Osteoblast (primary cell): ENCODE measurements at regions not wholly inside any gene's neighbourhood (a gene's known extent, or its start where the extent isn't known, plus 50 kb on each side); places are given as distances from the start of the nearest gene placed in this dataset.
A peak's percentile ranks its signal among the peaks of the same experiment; 100 is the strongest.

Experiments
- DNase-seq: peaks from one replicate; pipeline ENCODE4 v3.0.0; 2011; ENCODE audit warnings: low spot score, mixed read lengths; ENCODE audit not compliant: insufficient read length; ENCODE audit errors: missing footprints
- H2AFZ ChIP-seq: 2 replicates; pipeline ENCODE4 v1.6.0; 2011; ENCODE audit warnings: mild to moderate bottlenecking, low read length
- H3K27ac ChIP-seq: 2 replicates; pipeline ENCODE4 v1.5.1; 2011; ENCODE audit warnings: mild to moderate bottlenecking, low read depth, low read length, moderate library complexity
- H3K27me3 ChIP-seq: 2 replicates; pipeline ENCODE4 v1.6.0; 2012; ENCODE audit warnings: mild to moderate bottlenecking, control low read depth, inconsistent platforms, low read length, moderate library complexity; ENCODE audit not compliant: insufficient read depth
- H3K36me3 ChIP-seq: 2 replicates; pipeline ENCODE4 v1.5.1; 2011; ENCODE audit warnings: mild to moderate bottlenecking, low read length, control low read depth, moderate library complexity; ENCODE audit not compliant: insufficient read depth
- H3K4me1 ChIP-seq: 2 replicates; pipeline ENCODE4 v1.5.1; 2011; ENCODE audit warnings: mild to moderate bottlenecking, low read length, control low read depth, moderate library complexity; ENCODE audit not compliant: insufficient read depth
- H3K4me2 ChIP-seq: 2 replicates; pipeline ENCODE4 v1.6.0; 2011; ENCODE audit warnings: mild to moderate bottlenecking, low read length; ENCODE audit not compliant: insufficient read depth
- H3K4me3 ChIP-seq: fragments of 200-600 bp; sonication (generic); 3 replicates; pipeline ENCODE4 v1.5.1; 2012; ENCODE audit warnings: mild to moderate bottlenecking, low read length, inconsistent platforms; ENCODE audit not compliant: insufficient read depth
- H3K79me2 ChIP-seq: 2 replicates; pipeline ENCODE4 v1.6.0; 2012; ENCODE audit warnings: mild to moderate bottlenecking, low read length, control low read depth, inconsistent platforms; ENCODE audit not compliant: insufficient read depth
- H3K9me3 ChIP-seq: 2 replicates; pipeline ENCODE4 v1.5.1; 2011; ENCODE audit warnings: low read depth, low read length, control low read depth
- H4K20me1 ChIP-seq: 2 replicates; pipeline ENCODE4 v1.6.0; 2012; ENCODE audit warnings: mild to moderate bottlenecking, low read length, control low read depth; ENCODE audit not compliant: insufficient read depth
- CTCF ChIP-seq: IDR thresholded peaks from 2 replicates; pipeline ENCODE4 v1.5.1; 2011; ENCODE audit warnings: mild to moderate bottlenecking, low read depth, low read length, moderate library complexity; ENCODE audit errors: extremely low read depth

DNA sequence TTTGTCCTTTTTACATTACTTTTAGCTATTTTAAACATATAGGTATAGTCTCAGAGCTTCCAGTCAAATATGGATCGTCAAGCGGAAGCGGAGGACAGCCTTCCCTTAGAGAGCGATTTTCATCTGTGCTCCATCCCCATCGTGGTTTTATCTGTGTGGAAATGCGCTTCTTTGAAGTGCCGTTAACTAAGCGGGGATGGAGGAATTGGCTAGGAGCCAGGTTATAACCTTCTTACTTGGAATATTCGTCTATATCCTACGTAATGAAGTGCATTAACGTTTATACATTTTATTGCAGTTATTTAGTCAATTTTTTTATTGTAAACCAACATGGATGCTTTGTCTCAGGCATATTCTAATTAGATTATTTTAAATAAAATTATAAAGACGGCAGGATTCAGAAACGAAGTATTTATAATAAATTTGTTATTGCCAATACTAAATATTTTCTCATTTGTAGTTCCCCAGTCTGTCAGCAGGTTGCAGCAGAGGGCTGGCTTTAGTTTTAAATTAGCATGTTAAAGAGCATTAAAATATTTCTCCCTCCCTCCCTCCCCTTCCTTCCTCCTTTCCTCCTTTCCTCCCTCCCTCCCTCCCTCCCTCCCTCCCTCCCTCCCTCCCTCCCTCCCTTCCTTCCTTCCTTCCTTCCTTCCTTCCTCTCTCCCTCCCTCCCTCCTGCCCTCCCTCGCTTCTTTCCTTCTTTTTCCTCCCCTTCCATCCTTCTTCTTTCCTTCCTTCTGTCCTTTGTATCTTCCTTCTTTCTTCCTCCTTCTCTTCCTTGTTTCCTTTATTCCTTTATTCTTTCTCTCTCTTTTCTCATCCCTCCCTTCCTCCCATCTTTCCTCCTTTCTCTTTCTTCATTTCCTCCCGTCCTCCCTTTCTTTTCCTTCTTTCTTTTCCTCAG, 80.6 kb upstream of the DOCK10 start:
- TF ChIP-seq CTCF = peak; percentile 51

GRCh38 chr2:225122007-225122406, 79.7 kb upstream of the DOCK10 start:
- no peak overlapping the region for H2AFZ ChIP-seq
- H3K36me3 ChIP-seq = no peaks in the 10 kb centered on the region
- no peak for TF ChIP-seq CTCF
- no peak overlapping the region for H3K4me3 ChIP-seq
- no peak overlapping the region for H3K27ac ChIP-seq
- H3K4me1 ChIP-seq = peaks cover 30% of the 10 kb centered on the region
- no peaks in the 10 kb centered on the region for H3K9me3 ChIP-seq
- no peak overlapping the region for H3K4me2 ChIP-seq
- no peaks in the 10 kb centered on the region for H3K27me3 ChIP-seq
- H3K79me2 ChIP-seq = no peaks in the 10 kb centered on the region
- H4K20me1 ChIP-seq = no peaks in the 10 kb centered on the region
- DNase-seq = no peak

More for the DNA sequence above, 80.6 kb upstream of the DOCK10 start:
- no peak for DNase-seq
- H4K20me1 ChIP-seq = no peaks in the 10 kb centered on the region
- H3K27ac ChIP-seq = no peak overlapping the region
- H3K9me3 ChIP-seq = no peaks in the 10 kb centered on the region
- H3K4me2 ChIP-seq = no peak overlapping the region
- H2AFZ ChIP-seq = peak overlapping the region; percentile 10
- no peak overlapping the region for H3K4me3 ChIP-seq
- peaks cover 22% of the 10 kb centered on the region for H3K4me1 ChIP-seq
- no peaks in the 10 kb centered on the region for H3K36me3 ChIP-seq
- no peaks in the 10 kb centered on the region for H3K79me2 ChIP-seq
- H3K27me3 ChIP-seq = no peaks in the 10 kb centered on the region

- H3K9me3 ChIP-seq = no peaks in the 10 kb centered on the region
- H3K4me2 ChIP-seq = peak overlapping the region; percentile 5
- H4K20me1 ChIP-seq = no peaks in the 10 kb centered on the region
- no peaks in the 10 kb centered on the region for H3K36me3 ChIP-seq
- H3K27me3 ChIP-seq = no peaks in the 10 kb centered on the region
- H3K4me3 ChIP-seq = no peak overlapping the region
- TF ChIP-seq CTCF = no peak
- DNase-seq = peak; percentile 54
- H3K4me1 ChIP-seq = peaks cover 32% of the 10 kb centered on the region
- no peaks in the 10 kb centered on the region for H3K79me2 ChIP-seq
- peak overlapping the region; percentile 46 for H3K27ac ChIP-seq
- H2AFZ ChIP-seq = peak overlapping the region; percentile 27
These were observed 77.9 kb upstream of the DOCK10 start for GRCh38 chr2:225120186-225120585.

DNA sequence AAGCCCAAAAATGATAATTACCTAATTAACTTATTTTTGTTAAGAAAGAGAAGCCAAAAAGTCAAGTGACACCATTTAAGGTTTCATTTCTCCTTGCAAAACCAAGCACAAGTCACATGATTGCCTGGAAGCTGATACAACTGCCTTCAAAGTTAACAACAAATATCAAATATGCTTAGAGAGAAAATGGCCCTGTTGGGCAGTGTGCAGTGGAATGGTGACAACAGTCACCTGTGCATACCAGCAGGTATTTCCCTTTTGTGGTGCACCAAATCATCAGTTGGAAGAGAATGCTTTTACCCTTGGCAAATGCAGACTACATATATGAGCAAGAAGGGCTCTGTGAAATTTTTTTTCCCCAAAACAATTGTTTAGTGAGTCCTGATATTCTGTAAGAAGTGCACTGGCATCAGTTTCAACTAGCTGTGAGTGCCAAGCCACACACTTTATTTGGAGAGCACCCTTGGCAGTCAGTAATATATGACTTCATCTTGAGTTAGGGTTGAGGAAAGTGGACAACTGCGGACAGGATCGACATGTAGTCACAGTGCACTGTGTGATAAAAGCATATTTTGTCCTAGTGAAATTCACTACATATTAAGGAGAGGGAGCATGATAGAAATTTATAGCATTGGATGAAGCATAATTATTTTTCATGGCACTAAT, 74.9 kb upstream of the DOCK10 start:
- H3K4me2 ChIP-seq = peak overlapping the region; percentile 7
- H3K4me3 ChIP-seq = no peak overlapping the region
- peaks cover 27% of the 10 kb centered on the region for H3K4me1 ChIP-seq
- no peaks in the 10 kb centered on the region for H4K20me1 ChIP-seq
- no peak overlapping the region for H3K27ac ChIP-seq
- no peak for TF ChIP-seq CTCF
- H3K79me2 ChIP-seq = no peaks in the 10 kb centered on the region
- H3K36me3 ChIP-seq = no peaks in the 10 kb centered on the region
- H2AFZ ChIP-seq = no peak overlapping the region
- H3K9me3 ChIP-seq = no peaks in the 10 kb centered on the region
- peak; percentile 37 for DNase-seq
- H3K27me3 ChIP-seq = no peaks in the 10 kb centered on the region
